HCT116 (cell line): ENCODE measurements at regions not wholly inside any gene's neighbourhood (a gene's known extent, or its start where the extent isn't known, plus 50 kb on each side); places are given as distances from the start of the nearest gene placed in this dataset.

Experiments
- ATAC-seq: fragments of 200-7000 bp; cut with Tn5 transposase; 2 replicates; pipeline ENCODE4 v1.9.1; 2020; ENCODE audit warnings: mild to moderate bottlenecking, moderate library complexity
- BruUV-seq: library from RNA; stranded (reverse); fragments of 400-500 nt; replicated peaks from 2 replicates; lab custom pipeline; 2021; lab: Mats Ljungman, UMichigan
- CTCF ChIA-PET: fragments of 300-600 bp; sonication (Branson Sonifier 250); formaldehyde crosslinking; loops from one replicate; lab custom pipeline; 2021; ENCODE audit warnings: antibody characterized with exemption; lab: Charles Lee
- POLR2A ChIA-PET: fragments of 300-600, 350-600 bp; sonication (Branson Sonifier 250); formaldehyde crosslinking; loops from one replicate; lab custom pipeline; 2021; ENCODE audit warnings: antibody characterized with exemption; lab: Charles Lee
- RAD21 ChIA-PET, 2 experiments: fragments of 300-600 bp; sonication (Branson Sonifier 250); formaldehyde crosslinking; loops; one replicate each; lab custom pipeline; 2023; ENCODE audit warnings: low total read pairs in 2 of 2; ENCODE audit not compliant: uncharacterized antibody in 2 of 2, unreplicated experiment in 2 of 2, low non-redundant PET in 1 of 2; lab: Charles Lee
- DNase-seq: peaks from one replicate; pipeline ENCODE4 v3.0.0-alpha.2; 2010; ENCODE audit warnings: low read depth, low spot score
- H2AFZ ChIP-seq: fragments of 200-600 bp; shearing (Covaris generic), sonication (generic); 2 replicates; pipeline ENCODE4 v1.6.1; 2017; ENCODE audit warnings: low read depth, mixed run types, mixed read lengths, antibody characterized with exemption, low read length; ENCODE audit not compliant: poor library complexity, severe bottlenecking
- H3K27ac ChIP-seq: 2 replicates; pipeline ENCODE4 v1.5.1; 2012; ENCODE audit warnings: low read depth, low read length
- H3K27me3 ChIP-seq: fragments of 200-600 bp; sonication (generic); 2 replicates; pipeline ENCODE4 v1.6.1; 2016; ENCODE audit warnings: mixed run types, low read length, mixed read lengths; ENCODE audit not compliant: insufficient read depth
- H3K36me3 ChIP-seq, 2 experiments: fragments of 200-500 bp in 1 of 2; fragments of 200-600 bp in 1 of 2; sonication (Bioruptor generic) in 1 of 2; sonication (generic) in 1 of 2; 2 replicates each; pipeline versions ENCODE4 v1.5.1 to v1.6.1; 2014 to 2016; ENCODE audit warnings: low read length in 2 of 2, inconsistent platforms in 1 of 2, mixed read lengths in 1 of 2, mixed run types in 1 of 2; ENCODE audit not compliant: insufficient read depth in 2 of 2, control insufficient read depth in 1 of 2
- H3K4me1 ChIP-seq, 2 experiments: fragments of 200-600 bp in 1 of 2; sonication (generic) in 1 of 2; 2 replicates each; pipeline versions ENCODE4 v1.5.1 to v1.6.1; 2012 to 2017; ENCODE audit warnings: low read length in 2 of 2, inconsistent platforms in 1 of 2, mild to moderate bottlenecking in 1 of 2, mixed read lengths in 1 of 2, mixed run types in 1 of 2, moderate library complexity in 1 of 2; ENCODE audit not compliant: insufficient read depth in 2 of 2, control insufficient read depth in 1 of 2
- H3K4me2 ChIP-seq: fragments of 200-600 bp; sonication (generic); 2 replicates; pipeline ENCODE4 v1.6.1; 2017; ENCODE audit warnings: mixed run types, low read length, mixed read lengths
- H3K4me3 ChIP-seq, 2 experiments: fragments of 200-600 bp in 1 of 2; sonication (generic) in 1 of 2; replicated peaks in 1 of 2; 2 replicates each; pipeline ENCODE4 v1.5.1; 2011 to 2016; ENCODE audit warnings: low read length in 2 of 2, control low read depth in 1 of 2, low read depth in 1 of 2, mild to moderate bottlenecking in 1 of 2, mixed read lengths in 1 of 2, mixed run types in 1 of 2
- H3K79me2 ChIP-seq: fragments of 200-600 bp; sonication (generic); 2 replicates; pipeline ENCODE4 v1.6.1; 2017; ENCODE audit warnings: mild to moderate bottlenecking, mixed run types, low read length, moderate library complexity, mixed read lengths; ENCODE audit not compliant: insufficient read depth
- H3K9ac ChIP-seq: fragments of 200-600 bp; sonication (generic); 2 replicates; pipeline ENCODE4 v1.6.1; 2016; ENCODE audit warnings: low read length, mixed read lengths
- H3K9me2 ChIP-seq: fragments of 200-600 bp; sonication (generic), shearing (Covaris generic); 2 replicates; pipeline ENCODE4 v1.6.1; 2017; ENCODE audit warnings: mixed run types, mild to moderate bottlenecking, moderate library complexity; ENCODE audit not compliant: insufficient read depth
- H3K9me3 ChIP-seq, 2 experiments: fragments of 200-500 bp in 1 of 2; fragments of 200-600 bp in 1 of 2; sonication (Bioruptor generic) in 1 of 2; sonication (generic) in 1 of 2; 2 replicates each; pipeline ENCODE4 v1.6.1; 2014 to 2017; ENCODE audit warnings: low read length in 2 of 2, mixed read lengths in 2 of 2, inconsistent platforms in 1 of 2, low read depth in 1 of 2, mild to moderate bottlenecking in 1 of 2, mixed run types in 1 of 2, moderate library complexity in 1 of 2; ENCODE audit not compliant: control insufficient read depth in 1 of 2, insufficient read depth in 1 of 2
- H4K20me1 ChIP-seq: fragments of 200-600 bp; sonication (generic), shearing (Covaris generic); 2 replicates; pipeline ENCODE4 v1.6.1; 2017; ENCODE audit warnings: mixed run types, mild to moderate bottlenecking, moderate library complexity; ENCODE audit not compliant: insufficient read depth
- CBX3 ChIP-seq: IDR thresholded peaks from 2 replicates; pipeline ENCODE4 v1.6.1; 2012; ENCODE audit warnings: low read depth
- CEBPB ChIP-seq: IDR thresholded peaks from 2 replicates; pipeline ENCODE4 v1.6.1; 2012; ENCODE audit warnings: low read depth
- EGR1 ChIP-seq: IDR thresholded peaks from 2 replicates; pipeline ENCODE4 v1.6.1; 2012; ENCODE audit warnings: low read depth
- ELF1 ChIP-seq: IDR thresholded peaks from 2 replicates; pipeline ENCODE4 v1.6.1; 2012; ENCODE audit warnings: low read depth, borderline replicate concordance
- EZH2phosphoT487 ChIP-seq: fragments of 200-600 bp; IDR thresholded peaks from 2 replicates; pipeline ENCODE4 v1.6.1; 2018; ENCODE audit warnings: antibody characterized with exemption, borderline replicate concordance
- FOSL1 ChIP-seq: IDR thresholded peaks from 2 replicates; pipeline ENCODE4 v1.6.1; 2012; ENCODE audit warnings: low read depth
- JUND ChIP-seq: IDR thresholded peaks from 2 replicates; pipeline ENCODE4 v1.6.1; 2012
- POLR2A ChIP-seq: IDR thresholded peaks from 2 replicates; pipeline ENCODE4 v1.7.0; 2011; ENCODE audit warnings: borderline replicate concordance; ENCODE audit not compliant: insufficient read depth, insufficient read length; ENCODE audit errors: extremely low read depth
- RAD21 ChIP-seq: IDR thresholded peaks from 2 replicates; pipeline ENCODE4 v1.6.1; 2012; ENCODE audit warnings: low read depth, mild to moderate bottlenecking
- SIN3A ChIP-seq: IDR thresholded peaks from 2 replicates; pipeline ENCODE4 v1.6.1; 2012; ENCODE audit warnings: low read depth
- SP1 ChIP-seq: IDR thresholded peaks from 2 replicates; pipeline ENCODE4 v1.6.1; 2012; ENCODE audit warnings: low read depth
- SRF ChIP-seq: IDR thresholded peaks from 2 replicates; pipeline ENCODE4 v1.6.1; 2012; ENCODE audit warnings: low read depth
- ZNF274 ChIP-seq: fragments of 200-500 bp; sonication (Bioruptor generic); IDR thresholded peaks from 2 replicates; pipeline ENCODE4 v1.6.1; 2014; ENCODE audit warnings: mild to moderate bottlenecking, low read depth, low read length, inconsistent platforms
- intact Hi-C: fragments of 100-400 bp; cut with micrococcal nuclease; formaldehyde crosslinking; loops from 2 replicates; pipeline ENCODE4 v1.10.0; 2022
- TF ChIP-seq, protein P1 (sequence below): IDR thresholded peaks from 2 replicates; pipeline ENCODE4 v1.6.1; 2012
- TF ChIP-seq, protein P2 (sequence below), 3 experiments: fragments of 200-600 bp in 1 of 3; sonication (generic) in 1 of 3; IDR thresholded peaks in 2 of 3; conservative IDR thresholded peaks in 1 of 3; 2 replicates each; pipeline ENCODE4 v1.5.1; 2012 to 2017; ENCODE audit warnings: low read depth in 2 of 3, low read length in 2 of 3, antibody characterized with exemption in 1 of 3, borderline replicate concordance in 1 of 3, control low read depth in 1 of 3, mild to moderate bottlenecking in 1 of 3, mixed read lengths in 1 of 3, mixed run types in 1 of 3, moderate library complexity in 1 of 3; ENCODE audit not compliant: insufficient read depth in 1 of 3
- TF ChIP-seq, protein P3 (sequence below): IDR thresholded peaks from 2 replicates; pipeline ENCODE4 v1.6.1; 2012

DNA sequence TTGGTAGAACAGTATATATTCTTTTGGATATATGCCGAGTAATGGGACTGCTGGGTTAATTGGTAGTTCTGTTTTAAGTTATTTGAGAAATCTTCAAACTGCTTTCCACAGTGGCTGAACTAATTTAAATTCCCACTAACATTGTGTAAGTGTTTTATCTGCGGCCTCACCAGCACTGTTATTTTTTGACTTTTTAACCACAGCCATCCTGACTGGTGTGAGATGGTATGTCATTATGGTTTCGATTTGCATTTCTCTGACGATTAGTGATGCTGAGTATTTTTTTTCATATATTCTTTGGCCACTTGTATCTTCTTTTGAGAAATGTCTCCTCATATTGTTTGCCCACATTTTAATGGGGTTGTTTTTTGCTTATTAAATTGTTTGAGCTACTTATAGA, 357.4 kb downstream of the C12orf50 start:
- ATAC-seq (no peak), DNase-seq (no peak)
- Histone ChIP-seq H3K4me2 (no peak overlapping the region), H2AFZ (no peak overlapping the region), H3K79me2 (no peaks in the 10 kb centered on the region), H3K36me3 (no peaks in the 10 kb centered on the region), H3K9ac (no peak overlapping the region), H3K27me3 (no peaks in the 10 kb centered on the region), H3K27ac (no peak overlapping the region), H4K20me1 (no peaks in the 10 kb centered on the region), H3K9me3 (no peaks in the 10 kb centered on the region), H3K4me1 (no peaks in the 10 kb centered on the region), H3K9me2 (no peaks in the 10 kb centered on the region), H3K4me3 (no peak overlapping the region)
- RAD21 ChIA-PET: no interaction called here
- intact Hi-C loops: no loop called here
- CTCF ChIA-PET: no interaction called here
- TF ChIP-seq, protein P1, sequence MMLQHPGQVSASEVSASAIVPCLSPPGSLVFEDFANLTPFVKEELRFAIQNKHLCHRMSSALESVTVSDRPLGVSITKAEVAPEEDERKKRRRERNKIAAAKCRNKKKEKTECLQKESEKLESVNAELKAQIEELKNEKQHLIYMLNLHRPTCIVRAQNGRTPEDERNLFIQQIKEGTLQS: no peak
- TF ChIP-seq RAD21: no peak
- TF ChIP-seq, protein P2, sequence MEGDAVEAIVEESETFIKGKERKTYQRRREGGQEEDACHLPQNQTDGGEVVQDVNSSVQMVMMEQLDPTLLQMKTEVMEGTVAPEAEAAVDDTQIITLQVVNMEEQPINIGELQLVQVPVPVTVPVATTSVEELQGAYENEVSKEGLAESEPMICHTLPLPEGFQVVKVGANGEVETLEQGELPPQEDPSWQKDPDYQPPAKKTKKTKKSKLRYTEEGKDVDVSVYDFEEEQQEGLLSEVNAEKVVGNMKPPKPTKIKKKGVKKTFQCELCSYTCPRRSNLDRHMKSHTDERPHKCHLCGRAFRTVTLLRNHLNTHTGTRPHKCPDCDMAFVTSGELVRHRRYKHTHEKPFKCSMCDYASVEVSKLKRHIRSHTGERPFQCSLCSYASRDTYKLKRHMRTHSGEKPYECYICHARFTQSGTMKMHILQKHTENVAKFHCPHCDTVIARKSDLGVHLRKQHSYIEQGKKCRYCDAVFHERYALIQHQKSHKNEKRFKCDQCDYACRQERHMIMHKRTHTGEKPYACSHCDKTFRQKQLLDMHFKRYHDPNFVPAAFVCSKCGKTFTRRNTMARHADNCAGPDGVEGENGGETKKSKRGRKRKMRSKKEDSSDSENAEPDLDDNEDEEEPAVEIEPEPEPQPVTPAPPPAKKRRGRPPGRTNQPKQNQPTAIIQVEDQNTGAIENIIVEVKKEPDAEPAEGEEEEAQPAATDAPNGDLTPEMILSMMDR (IDR thresholded peaks at IDR 0.05 in 2 of 3, conservative IDR thresholded peaks at IDR 0.05 in 1 of 3; ENCODE audit: borderline replicate concordance in 1 of 3, insufficient read depth in 1 of 3, low read depth in 2 of 3, low read length in 2 of 3): no peak
- TF ChIP-seq POLR2A: no peak
- no peak for TF ChIP-seq FOSL1
- TF ChIP-seq SIN3A: no peak
- no peak for TF ChIP-seq ZNF274
- no peak for TF ChIP-seq ELF1
- TF ChIP-seq EZH2phosphoT487: no peak
- no peak for TF ChIP-seq EGR1
- no peak for TF ChIP-seq SRF
- TF ChIP-seq, protein P3, sequence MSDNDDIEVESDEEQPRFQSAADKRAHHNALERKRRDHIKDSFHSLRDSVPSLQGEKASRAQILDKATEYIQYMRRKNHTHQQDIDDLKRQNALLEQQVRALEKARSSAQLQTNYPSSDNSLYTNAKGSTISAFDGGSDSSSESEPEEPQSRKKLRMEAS: no peak
- TF ChIP-seq CEBPB: no peak
- TF ChIP-seq SP1: no peak
- no peak for TF ChIP-seq CBX3
- TF ChIP-seq JUND: no peak
- POLR2A ChIA-PET: no interaction called here
- BruUV-seq: no TSS peak
